22Rv1 (cell line): ENCODE measurements at regions not wholly inside any gene's neighbourhood (a gene's known extent, or its start where the extent isn't known, plus 50 kb on each side); places are given as distances from the start of the nearest gene placed in this dataset.

Experiments used
- ZFX ChIP-seq: fragments of 450-650 bp; IDR thresholded peaks from 2 replicates; pipeline ENCODE4 v1.6.1; 2017; ENCODE audit warnings: antibody characterized with exemption, borderline replicate concordance
- TF ChIP-seq, protein P1 (sequence below): fragments of 450-650 bp; IDR thresholded peaks from 2 replicates; pipeline ENCODE4 v1.5.1; 2017; ENCODE audit warnings: mild to moderate bottlenecking

- TF ChIP-seq, protein P1, sequence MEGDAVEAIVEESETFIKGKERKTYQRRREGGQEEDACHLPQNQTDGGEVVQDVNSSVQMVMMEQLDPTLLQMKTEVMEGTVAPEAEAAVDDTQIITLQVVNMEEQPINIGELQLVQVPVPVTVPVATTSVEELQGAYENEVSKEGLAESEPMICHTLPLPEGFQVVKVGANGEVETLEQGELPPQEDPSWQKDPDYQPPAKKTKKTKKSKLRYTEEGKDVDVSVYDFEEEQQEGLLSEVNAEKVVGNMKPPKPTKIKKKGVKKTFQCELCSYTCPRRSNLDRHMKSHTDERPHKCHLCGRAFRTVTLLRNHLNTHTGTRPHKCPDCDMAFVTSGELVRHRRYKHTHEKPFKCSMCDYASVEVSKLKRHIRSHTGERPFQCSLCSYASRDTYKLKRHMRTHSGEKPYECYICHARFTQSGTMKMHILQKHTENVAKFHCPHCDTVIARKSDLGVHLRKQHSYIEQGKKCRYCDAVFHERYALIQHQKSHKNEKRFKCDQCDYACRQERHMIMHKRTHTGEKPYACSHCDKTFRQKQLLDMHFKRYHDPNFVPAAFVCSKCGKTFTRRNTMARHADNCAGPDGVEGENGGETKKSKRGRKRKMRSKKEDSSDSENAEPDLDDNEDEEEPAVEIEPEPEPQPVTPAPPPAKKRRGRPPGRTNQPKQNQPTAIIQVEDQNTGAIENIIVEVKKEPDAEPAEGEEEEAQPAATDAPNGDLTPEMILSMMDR = no peak
- no peak for TF ChIP-seq ZFX
These were observed 465.4 kb downstream of the RASEF start for GRCh38 chr9:82597241-82598203.
